HCT116 (cell line): ENCODE measurements at regions not wholly inside any gene's neighbourhood (a gene's known extent, or its start where the extent isn't known, plus 50 kb on each side); places are given as distances from the start of the nearest gene placed in this dataset.

ENCODE experiments used
- ATAC-seq: fragments of 200-7000 bp; cut with Tn5 transposase; 2 replicates; pipeline ENCODE4 v1.9.1; 2020; ENCODE audit warnings: mild to moderate bottlenecking, moderate library complexity
- BruUV-seq: library from RNA; stranded (reverse); fragments of 400-500 nt; replicated peaks from 2 replicates; lab custom pipeline; 2021; lab: Mats Ljungman, UMichigan
- CTCF ChIA-PET: fragments of 300-600 bp; sonication (Branson Sonifier 250); formaldehyde crosslinking; loops from one replicate; lab custom pipeline; 2021; ENCODE audit warnings: antibody characterized with exemption; lab: Charles Lee
- POLR2A ChIA-PET: fragments of 300-600, 350-600 bp; sonication (Branson Sonifier 250); formaldehyde crosslinking; loops from one replicate; lab custom pipeline; 2021; ENCODE audit warnings: antibody characterized with exemption; lab: Charles Lee
- RAD21 ChIA-PET, 2 experiments: fragments of 300-600 bp; sonication (Branson Sonifier 250); formaldehyde crosslinking; loops; one replicate each; lab custom pipeline; 2023; ENCODE audit warnings: low total read pairs in 2 of 2; ENCODE audit not compliant: uncharacterized antibody in 2 of 2, unreplicated experiment in 2 of 2, low non-redundant PET in 1 of 2; lab: Charles Lee
- DNase-seq: peaks from one replicate; pipeline ENCODE4 v3.0.0-alpha.2; 2010; ENCODE audit warnings: low read depth, low spot score
- H2AFZ ChIP-seq: fragments of 200-600 bp; shearing (Covaris generic), sonication (generic); 2 replicates; pipeline ENCODE4 v1.6.1; 2017; ENCODE audit warnings: low read depth, mixed run types, mixed read lengths, antibody characterized with exemption, low read length; ENCODE audit not compliant: poor library complexity, severe bottlenecking
- H3K27ac ChIP-seq: 2 replicates; pipeline ENCODE4 v1.5.1; 2012; ENCODE audit warnings: low read depth, low read length
- H3K27me3 ChIP-seq: fragments of 200-600 bp; sonication (generic); 2 replicates; pipeline ENCODE4 v1.6.1; 2016; ENCODE audit warnings: mixed run types, low read length, mixed read lengths; ENCODE audit not compliant: insufficient read depth
- H3K36me3 ChIP-seq, 2 experiments: fragments of 200-500 bp in 1 of 2; fragments of 200-600 bp in 1 of 2; sonication (Bioruptor generic) in 1 of 2; sonication (generic) in 1 of 2; 2 replicates each; pipeline versions ENCODE4 v1.5.1 to v1.6.1; 2014 to 2016; ENCODE audit warnings: low read length in 2 of 2, inconsistent platforms in 1 of 2, mixed read lengths in 1 of 2, mixed run types in 1 of 2; ENCODE audit not compliant: insufficient read depth in 2 of 2, control insufficient read depth in 1 of 2
- H3K4me1 ChIP-seq, 2 experiments: fragments of 200-600 bp in 1 of 2; sonication (generic) in 1 of 2; 2 replicates each; pipeline versions ENCODE4 v1.5.1 to v1.6.1; 2012 to 2017; ENCODE audit warnings: low read length in 2 of 2, inconsistent platforms in 1 of 2, mild to moderate bottlenecking in 1 of 2, mixed read lengths in 1 of 2, mixed run types in 1 of 2, moderate library complexity in 1 of 2; ENCODE audit not compliant: insufficient read depth in 2 of 2, control insufficient read depth in 1 of 2
- H3K4me2 ChIP-seq: fragments of 200-600 bp; sonication (generic); 2 replicates; pipeline ENCODE4 v1.6.1; 2017; ENCODE audit warnings: mixed run types, low read length, mixed read lengths
- H3K4me3 ChIP-seq, 2 experiments: fragments of 200-600 bp in 1 of 2; sonication (generic) in 1 of 2; replicated peaks in 1 of 2; 2 replicates each; pipeline ENCODE4 v1.5.1; 2011 to 2016; ENCODE audit warnings: low read length in 2 of 2, control low read depth in 1 of 2, low read depth in 1 of 2, mild to moderate bottlenecking in 1 of 2, mixed read lengths in 1 of 2, mixed run types in 1 of 2
- H3K79me2 ChIP-seq: fragments of 200-600 bp; sonication (generic); 2 replicates; pipeline ENCODE4 v1.6.1; 2017; ENCODE audit warnings: mild to moderate bottlenecking, mixed run types, low read length, moderate library complexity, mixed read lengths; ENCODE audit not compliant: insufficient read depth
- H3K9ac ChIP-seq: fragments of 200-600 bp; sonication (generic); 2 replicates; pipeline ENCODE4 v1.6.1; 2016; ENCODE audit warnings: low read length, mixed read lengths
- H3K9me2 ChIP-seq: fragments of 200-600 bp; sonication (generic), shearing (Covaris generic); 2 replicates; pipeline ENCODE4 v1.6.1; 2017; ENCODE audit warnings: mixed run types, mild to moderate bottlenecking, moderate library complexity; ENCODE audit not compliant: insufficient read depth
- H3K9me3 ChIP-seq, 2 experiments: fragments of 200-500 bp in 1 of 2; fragments of 200-600 bp in 1 of 2; sonication (Bioruptor generic) in 1 of 2; sonication (generic) in 1 of 2; 2 replicates each; pipeline ENCODE4 v1.6.1; 2014 to 2017; ENCODE audit warnings: low read length in 2 of 2, mixed read lengths in 2 of 2, inconsistent platforms in 1 of 2, low read depth in 1 of 2, mild to moderate bottlenecking in 1 of 2, mixed run types in 1 of 2, moderate library complexity in 1 of 2; ENCODE audit not compliant: control insufficient read depth in 1 of 2, insufficient read depth in 1 of 2
- H4K20me1 ChIP-seq: fragments of 200-600 bp; sonication (generic), shearing (Covaris generic); 2 replicates; pipeline ENCODE4 v1.6.1; 2017; ENCODE audit warnings: mixed run types, mild to moderate bottlenecking, moderate library complexity; ENCODE audit not compliant: insufficient read depth
- MAX ChIP-seq: IDR thresholded peaks from 2 replicates; pipeline ENCODE4 v1.6.1; 2012
- POLR2A ChIP-seq: IDR thresholded peaks from 2 replicates; pipeline ENCODE4 v1.7.0; 2011; ENCODE audit warnings: borderline replicate concordance; ENCODE audit not compliant: insufficient read depth, insufficient read length; ENCODE audit errors: extremely low read depth
- POLR2AphosphoS5 ChIP-seq: IDR thresholded peaks from 2 replicates; pipeline ENCODE4 v1.6.1; 2011; ENCODE audit warnings: mild to moderate bottlenecking, low read depth, low read length, moderate library complexity
- RAD21 ChIP-seq: IDR thresholded peaks from 2 replicates; pipeline ENCODE4 v1.6.1; 2012; ENCODE audit warnings: low read depth, mild to moderate bottlenecking
- SRF ChIP-seq: IDR thresholded peaks from 2 replicates; pipeline ENCODE4 v1.6.1; 2012; ENCODE audit warnings: low read depth
- intact Hi-C: fragments of 100-400 bp; cut with micrococcal nuclease; formaldehyde crosslinking; loops from 2 replicates; pipeline ENCODE4 v1.10.0; 2022
- TF ChIP-seq, protein P1 (sequence below): IDR thresholded peaks from 2 replicates; pipeline ENCODE4 v1.6.1; 2011; ENCODE audit warnings: mild to moderate bottlenecking, low read length, moderate library complexity; ENCODE audit not compliant: insufficient replicate concordance; ENCODE audit errors: extremely low read depth
- TF ChIP-seq, protein P2 (sequence below), 3 experiments: fragments of 200-600 bp in 1 of 3; sonication (generic) in 1 of 3; IDR thresholded peaks in 2 of 3; conservative IDR thresholded peaks in 1 of 3; 2 replicates each; pipeline ENCODE4 v1.5.1; 2012 to 2017; ENCODE audit warnings: low read depth in 2 of 3, low read length in 2 of 3, antibody characterized with exemption in 1 of 3, borderline replicate concordance in 1 of 3, control low read depth in 1 of 3, mild to moderate bottlenecking in 1 of 3, mixed read lengths in 1 of 3, mixed run types in 1 of 3, moderate library complexity in 1 of 3; ENCODE audit not compliant: insufficient read depth in 1 of 3

DNA sequence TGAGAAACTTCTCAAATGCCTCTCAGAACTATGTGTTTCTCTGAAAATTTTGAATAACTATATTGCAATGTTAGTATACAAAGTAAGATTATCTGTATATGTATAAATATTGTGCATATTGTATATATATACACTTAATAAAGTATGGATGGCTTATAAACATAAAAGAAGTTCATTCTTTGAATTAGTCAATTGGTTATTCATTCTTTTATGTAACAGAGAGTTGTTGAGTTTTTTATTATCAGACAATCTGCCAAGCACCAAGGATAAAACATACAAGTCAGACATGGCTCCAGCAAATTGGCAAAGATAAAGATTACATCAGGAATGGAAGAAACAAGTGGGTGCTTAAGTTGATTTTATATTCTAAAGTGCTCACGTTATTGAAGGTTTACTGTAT, 289.1 kb upstream of the EYS start:
- Histone ChIP-seq H3K9me3 (peaks cover 4 to 8% of the 10 kb centered on the region in 2 experiments; a peak in 2 of 4 replicates), H3K4me2 (no peak overlapping the region), H3K4me3 (no peak overlapping the region), H3K79me2 (no peaks in the 10 kb centered on the region), H2AFZ (no peak overlapping the region), H3K4me1 (no peaks in the 10 kb centered on the region), H4K20me1 (no peaks in the 10 kb centered on the region), H3K27ac (no peak overlapping the region), H3K27me3 (no peaks in the 10 kb centered on the region), H3K36me3 (no peaks in the 10 kb centered on the region), H3K9me2 (no peaks in the 10 kb centered on the region), H3K9ac (no peak overlapping the region)
- no TSS peak for BruUV-seq
- POLR2A ChIA-PET: no interaction called here
- TF ChIP-seq, protein P1, sequence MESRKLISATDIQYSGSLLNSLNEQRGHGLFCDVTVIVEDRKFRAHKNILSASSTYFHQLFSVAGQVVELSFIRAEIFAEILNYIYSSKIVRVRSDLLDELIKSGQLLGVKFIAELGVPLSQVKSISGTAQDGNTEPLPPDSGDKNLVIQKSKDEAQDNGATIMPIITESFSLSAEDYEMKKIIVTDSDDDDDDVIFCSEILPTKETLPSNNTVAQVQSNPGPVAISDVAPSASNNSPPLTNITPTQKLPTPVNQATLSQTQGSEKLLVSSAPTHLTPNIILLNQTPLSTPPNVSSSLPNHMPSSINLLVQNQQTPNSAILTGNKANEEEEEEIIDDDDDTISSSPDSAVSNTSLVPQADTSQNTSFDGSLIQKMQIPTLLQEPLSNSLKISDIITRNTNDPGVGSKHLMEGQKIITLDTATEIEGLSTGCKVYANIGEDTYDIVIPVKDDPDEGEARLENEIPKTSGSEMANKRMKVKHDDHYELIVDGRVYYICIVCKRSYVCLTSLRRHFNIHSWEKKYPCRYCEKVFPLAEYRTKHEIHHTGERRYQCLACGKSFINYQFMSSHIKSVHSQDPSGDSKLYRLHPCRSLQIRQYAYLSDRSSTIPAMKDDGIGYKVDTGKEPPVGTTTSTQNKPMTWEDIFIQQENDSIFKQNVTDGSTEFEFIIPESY: no peak
- no peak for TF ChIP-seq POLR2AphosphoS5
- TF ChIP-seq RAD21: no peak
- TF ChIP-seq, protein P2, sequence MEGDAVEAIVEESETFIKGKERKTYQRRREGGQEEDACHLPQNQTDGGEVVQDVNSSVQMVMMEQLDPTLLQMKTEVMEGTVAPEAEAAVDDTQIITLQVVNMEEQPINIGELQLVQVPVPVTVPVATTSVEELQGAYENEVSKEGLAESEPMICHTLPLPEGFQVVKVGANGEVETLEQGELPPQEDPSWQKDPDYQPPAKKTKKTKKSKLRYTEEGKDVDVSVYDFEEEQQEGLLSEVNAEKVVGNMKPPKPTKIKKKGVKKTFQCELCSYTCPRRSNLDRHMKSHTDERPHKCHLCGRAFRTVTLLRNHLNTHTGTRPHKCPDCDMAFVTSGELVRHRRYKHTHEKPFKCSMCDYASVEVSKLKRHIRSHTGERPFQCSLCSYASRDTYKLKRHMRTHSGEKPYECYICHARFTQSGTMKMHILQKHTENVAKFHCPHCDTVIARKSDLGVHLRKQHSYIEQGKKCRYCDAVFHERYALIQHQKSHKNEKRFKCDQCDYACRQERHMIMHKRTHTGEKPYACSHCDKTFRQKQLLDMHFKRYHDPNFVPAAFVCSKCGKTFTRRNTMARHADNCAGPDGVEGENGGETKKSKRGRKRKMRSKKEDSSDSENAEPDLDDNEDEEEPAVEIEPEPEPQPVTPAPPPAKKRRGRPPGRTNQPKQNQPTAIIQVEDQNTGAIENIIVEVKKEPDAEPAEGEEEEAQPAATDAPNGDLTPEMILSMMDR (IDR thresholded peaks at IDR 0.05 in 2 of 3, conservative IDR thresholded peaks at IDR 0.05 in 1 of 3; ENCODE audit: borderline replicate concordance in 1 of 3, insufficient read depth in 1 of 3, low read depth in 2 of 3, low read length in 2 of 3): no peak
- no peak for TF ChIP-seq POLR2A
- no peak for TF ChIP-seq MAX
- no peak for TF ChIP-seq SRF
- ATAC-seq (no peak), DNase-seq (no peak)
- RAD21 ChIA-PET: no interaction called here
- CTCF ChIA-PET: no interaction called here
- intact Hi-C loops: no loop called here
